Osteocyte (in vitro differentiated cells): ENCODE measurements at regions not wholly inside any gene's neighbourhood (a gene's known extent, or its start where the extent isn't known, plus 50 kb on each side); places are given as distances from the start of the nearest gene placed in this dataset.

Experiments
- DNase-seq: peaks from one replicate; pipeline ENCODE4 v3.0.0; 2021; ENCODE audit warnings: mixed read lengths; ENCODE audit not compliant: unreplicated experiment; ENCODE audit errors: extremely low spot score
- H3K27ac Mint-ChIP-seq: one replicate; pipeline ENCODE4 v1.8.0; 2021; ENCODE audit warnings: mild to moderate bottlenecking, mixed read lengths; ENCODE audit not compliant: unreplicated experiment
- H3K27me3 Mint-ChIP-seq: one replicate; pipeline ENCODE4 v1.8.0; 2021; ENCODE audit warnings: mixed read lengths; ENCODE audit not compliant: unreplicated experiment
- H3K36me3 Mint-ChIP-seq: one replicate; pipeline ENCODE4 v1.8.0; 2021; ENCODE audit warnings: mixed read lengths; ENCODE audit not compliant: unreplicated experiment
- H3K4me1 Mint-ChIP-seq: one replicate; pipeline ENCODE4 v1.8.0; 2021; ENCODE audit warnings: mixed read lengths; ENCODE audit not compliant: unreplicated experiment
- H3K4me3 Mint-ChIP-seq: one replicate; pipeline ENCODE4 v1.8.0; 2021; ENCODE audit warnings: mild to moderate bottlenecking, moderate library complexity, mixed read lengths; ENCODE audit not compliant: unreplicated experiment
- H3K9me3 Mint-ChIP-seq: one replicate; pipeline ENCODE4 v1.8.0; 2021; ENCODE audit warnings: mixed read lengths; ENCODE audit not compliant: unreplicated experiment
- TF ChIP-seq, protein P1 (sequence below): fragments of 200-600 bp; sonication (generic); IDR thresholded peaks from 2 replicates; pipeline ENCODE4 v1.5.0; 2021; ENCODE audit warnings: antibody characterized with exemption, mild to moderate bottlenecking, moderate library complexity

DNA sequence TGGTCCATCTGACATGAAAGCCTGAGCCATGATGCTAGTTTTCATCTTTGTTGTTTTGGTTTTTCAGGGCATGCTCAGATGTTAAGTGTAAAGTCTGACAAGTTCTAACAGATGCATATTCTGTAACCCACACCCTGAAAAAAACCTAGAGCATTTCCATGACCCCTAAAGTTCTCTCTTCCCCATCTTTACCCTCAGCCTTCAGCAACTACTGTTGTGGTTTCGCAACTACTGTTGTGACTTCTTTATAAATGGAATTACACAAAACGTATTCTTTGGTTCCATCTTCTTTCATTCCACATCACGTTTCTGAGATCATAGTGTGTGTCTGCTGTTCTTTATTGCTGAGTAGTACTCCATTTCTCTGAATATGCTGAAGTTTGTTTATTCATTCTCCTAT lies 65.1 kb upstream of the LDLRAD3 start:
- no peak for DNase-seq
- TF ChIP-seq, protein P1, sequence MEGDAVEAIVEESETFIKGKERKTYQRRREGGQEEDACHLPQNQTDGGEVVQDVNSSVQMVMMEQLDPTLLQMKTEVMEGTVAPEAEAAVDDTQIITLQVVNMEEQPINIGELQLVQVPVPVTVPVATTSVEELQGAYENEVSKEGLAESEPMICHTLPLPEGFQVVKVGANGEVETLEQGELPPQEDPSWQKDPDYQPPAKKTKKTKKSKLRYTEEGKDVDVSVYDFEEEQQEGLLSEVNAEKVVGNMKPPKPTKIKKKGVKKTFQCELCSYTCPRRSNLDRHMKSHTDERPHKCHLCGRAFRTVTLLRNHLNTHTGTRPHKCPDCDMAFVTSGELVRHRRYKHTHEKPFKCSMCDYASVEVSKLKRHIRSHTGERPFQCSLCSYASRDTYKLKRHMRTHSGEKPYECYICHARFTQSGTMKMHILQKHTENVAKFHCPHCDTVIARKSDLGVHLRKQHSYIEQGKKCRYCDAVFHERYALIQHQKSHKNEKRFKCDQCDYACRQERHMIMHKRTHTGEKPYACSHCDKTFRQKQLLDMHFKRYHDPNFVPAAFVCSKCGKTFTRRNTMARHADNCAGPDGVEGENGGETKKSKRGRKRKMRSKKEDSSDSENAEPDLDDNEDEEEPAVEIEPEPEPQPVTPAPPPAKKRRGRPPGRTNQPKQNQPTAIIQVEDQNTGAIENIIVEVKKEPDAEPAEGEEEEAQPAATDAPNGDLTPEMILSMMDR: no peak
- Mint-ChIP-seq H3K36me3 (no peaks in the 10 kb centered on the region), H3K27me3 (peaks cover 51% of the 10 kb centered on the region), H3K27ac (no peak overlapping the region), H3K4me3 (no peak overlapping the region), H3K9me3 (no peaks in the 10 kb centered on the region), H3K4me1 (no peaks in the 10 kb centered on the region)

DNA sequence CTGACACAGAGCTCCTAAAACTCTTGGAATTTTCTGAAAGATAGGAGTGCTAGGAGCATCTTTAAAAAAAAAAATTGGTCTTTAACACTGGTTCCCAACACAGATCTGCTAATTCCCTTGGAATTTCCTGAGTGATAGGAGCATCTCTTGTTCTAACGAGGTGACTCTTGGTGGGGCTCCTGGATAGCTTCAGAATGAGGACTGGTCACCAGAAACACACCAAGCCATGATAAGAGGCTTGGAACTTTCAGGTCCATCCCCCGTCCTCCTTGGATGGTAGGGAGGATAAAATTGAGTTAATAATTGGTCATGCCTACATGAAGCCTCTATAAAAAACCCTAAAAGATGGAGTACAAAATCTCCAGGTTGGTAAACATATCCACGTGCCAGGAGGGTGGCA lies 64.5 kb upstream of the LDLRAD3 start:
- no peaks in the 10 kb centered on the region for H3K36me3 Mint-ChIP-seq
- DNase-seq: no peak
- no peaks in the 10 kb centered on the region for H3K9me3 Mint-ChIP-seq
- H3K27me3 Mint-ChIP-seq: peaks cover 55% of the 10 kb centered on the region
- H3K27ac Mint-ChIP-seq: no peak overlapping the region
- no peak overlapping the region for H3K4me3 Mint-ChIP-seq
- TF ChIP-seq, protein P1: no peak
- no peaks in the 10 kb centered on the region for H3K4me1 Mint-ChIP-seq

DNA sequence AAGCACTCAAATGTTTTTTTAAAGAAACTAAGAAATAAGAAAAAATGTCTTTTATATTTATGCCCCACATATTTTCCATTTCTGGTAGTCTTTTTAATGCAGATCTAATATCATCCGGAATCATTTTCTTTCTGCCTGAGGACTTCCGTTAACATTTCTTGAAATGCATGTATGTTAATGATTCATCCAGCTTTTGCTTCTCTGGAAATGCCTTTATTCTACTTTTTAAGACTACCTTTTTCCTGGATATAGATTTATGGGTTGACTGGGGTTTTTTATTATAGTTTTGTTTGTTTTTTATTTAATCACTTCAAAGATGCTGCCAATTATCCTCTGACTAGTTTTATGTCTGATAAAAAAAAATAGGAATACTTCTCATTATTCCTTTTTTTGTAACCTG lies 57.1 kb upstream of the LDLRAD3 start:
- Mint-ChIP-seq H3K4me3 (no peak overlapping the region), H3K36me3 (no peaks in the 10 kb centered on the region), H3K9me3 (peaks cover 7% of the 10 kb centered on the region), H3K4me1 (peaks cover 2% of the 10 kb centered on the region), H3K27ac (no peak overlapping the region), H3K27me3 (peaks cover 41% of the 10 kb centered on the region)
- no peak for DNase-seq
- TF ChIP-seq, protein P1: no peak

DNA sequence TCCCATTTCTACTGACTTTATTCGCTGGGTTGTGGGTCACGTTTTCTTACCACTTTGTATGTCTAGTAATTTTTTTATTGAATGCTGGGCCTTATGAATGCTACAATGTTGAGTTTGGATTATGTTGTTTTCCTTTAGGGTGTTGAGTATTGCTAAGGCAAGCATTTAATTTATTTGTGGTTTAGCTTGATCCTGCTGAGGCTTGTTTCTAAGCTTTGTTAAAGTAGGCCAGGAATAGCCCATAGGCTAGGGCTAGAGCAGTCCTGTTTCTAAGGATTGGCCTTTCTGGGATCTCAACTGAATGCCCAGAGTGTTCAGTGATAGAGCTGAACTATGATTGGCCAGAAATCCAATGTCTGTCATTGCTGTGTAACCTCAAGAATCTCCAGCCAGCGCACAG lies 56.1 kb upstream of the LDLRAD3 start:
- Mint-ChIP-seq H3K27me3 (peaks cover 41% of the 10 kb centered on the region), H3K4me1 (peaks cover 2% of the 10 kb centered on the region), H3K4me3 (no peak overlapping the region), H3K9me3 (peaks cover 7% of the 10 kb centered on the region), H3K36me3 (no peaks in the 10 kb centered on the region), H3K27ac (no peak overlapping the region)
- DNase-seq: no peak
- TF ChIP-seq, protein P1: no peak

DNA sequence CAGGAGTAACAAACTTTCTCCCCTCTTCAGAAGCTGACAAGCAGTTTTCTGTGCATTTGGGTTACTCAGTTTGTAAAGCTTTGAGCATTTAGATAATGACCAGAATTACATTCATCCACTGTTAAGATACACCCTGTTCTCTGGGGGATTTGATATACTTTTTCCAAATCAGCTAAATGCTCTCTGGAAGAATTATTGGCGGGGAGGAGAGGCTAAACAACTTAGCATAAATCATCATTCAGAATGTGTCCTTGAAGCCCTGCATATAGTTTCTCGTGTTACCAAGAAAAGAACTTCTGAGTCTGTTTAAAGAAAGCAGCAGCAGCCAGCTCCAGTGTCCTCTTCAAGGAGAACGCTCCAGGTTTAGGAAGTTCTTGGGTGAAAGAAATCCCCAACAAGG lies 54.9 kb upstream of the LDLRAD3 start:
- Mint-ChIP-seq H3K9me3 (peaks cover 7% of the 10 kb centered on the region), H3K27ac (no peak overlapping the region), H3K27me3 (peaks cover 42% of the 10 kb centered on the region), H3K4me3 (no peak overlapping the region), H3K4me1 (peaks cover 2% of the 10 kb centered on the region), H3K36me3 (no peaks in the 10 kb centered on the region)
- DNase-seq: no peak
- TF ChIP-seq, protein P1: no peak
